ENCODE measurements at regions not wholly inside any gene's neighbourhood (a gene's known extent, or its start where the extent isn't known, plus 50 kb on each side); places are given as distances from the start of the nearest gene placed in this dataset.

GRCh38 chr22:49023879-49024774 lies 803.5 kb downstream of the BRD1 start:
- DNase-seq (ENCODE audit: extremely low read depth in 1 of 2, low read depth in 1 of 2): no peak

- no peak for DNase-seq (ENCODE audit: extremely low read depth in 1 of 2, low read depth in 1 of 2)
These were observed 804.4 kb downstream of the BRD1 start for GRCh38 chr22:49023161-49023878.

- no peak for DNase-seq (ENCODE audit: extremely low read depth in 1 of 2, low read depth in 1 of 2)
These were observed 804.9 kb downstream of the BRD1 start for GRCh38 chr22:49022816-49023160.

- DNase-seq (ENCODE audit: extremely low read depth in 1 of 2, low read depth in 1 of 2): no peak
These were observed 805.5 kb downstream of the BRD1 start for GRCh38 chr22:49021926-49022815.

GRCh38 chr22:49021131-49021925 lies 806.3 kb downstream of the BRD1 start:
- DNase-seq (ENCODE audit: extremely low read depth in 1 of 2, low read depth in 1 of 2): no peak

- no peak for DNase-seq (ENCODE audit: extremely low read depth in 1 of 2, low read depth in 1 of 2)
These were observed 807.6 kb downstream of the BRD1 start for GRCh38 chr22:49019737-49020713.

GRCh38 chr22:49018601-49019000 lies 809.1 kb downstream of the BRD1 start:
- no peak for DNase-seq (ENCODE audit: extremely low read depth in 1 of 2, low read depth in 1 of 2)

GRCh38 chr22:49017482-49018329 lies 810.0 kb downstream of the BRD1 start:
- DNase-seq (ENCODE audit: extremely low read depth in 1 of 2, low read depth in 1 of 2): no peak

- no peak for DNase-seq (ENCODE audit: extremely low read depth in 1 of 2, low read depth in 1 of 2)
These were observed 810.7 kb downstream of the BRD1 start for GRCh38 chr22:49016909-49017481.

GRCh38 chr22:49015993-49016908 lies 811.4 kb downstream of the BRD1 start:
- no peak for DNase-seq (ENCODE audit: extremely low read depth in 1 of 2, low read depth in 1 of 2)

DNA sequence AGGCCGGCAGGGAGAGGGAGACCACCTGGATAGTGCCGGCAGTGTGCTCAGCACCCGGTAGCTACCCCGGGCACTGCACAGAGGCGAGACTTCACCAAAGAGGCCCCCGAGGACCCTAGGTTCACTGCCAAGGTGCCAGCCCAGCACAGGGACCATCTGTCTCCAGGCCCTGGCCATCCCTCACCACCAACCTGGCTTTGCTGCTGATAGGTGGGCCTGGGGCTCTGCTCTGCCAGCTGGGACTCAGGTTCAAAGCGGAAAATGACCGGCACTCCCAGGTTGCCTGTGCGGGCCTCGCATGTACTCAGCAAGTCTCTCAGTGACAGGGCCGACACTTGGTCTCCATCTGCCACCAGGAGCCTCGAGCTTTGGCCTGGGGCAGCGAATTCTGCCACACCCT lies 812.2 kb downstream of the BRD1 start:
- no peak for DNase-seq (ENCODE audit: extremely low read depth in 1 of 2, low read depth in 1 of 2)

DNA sequence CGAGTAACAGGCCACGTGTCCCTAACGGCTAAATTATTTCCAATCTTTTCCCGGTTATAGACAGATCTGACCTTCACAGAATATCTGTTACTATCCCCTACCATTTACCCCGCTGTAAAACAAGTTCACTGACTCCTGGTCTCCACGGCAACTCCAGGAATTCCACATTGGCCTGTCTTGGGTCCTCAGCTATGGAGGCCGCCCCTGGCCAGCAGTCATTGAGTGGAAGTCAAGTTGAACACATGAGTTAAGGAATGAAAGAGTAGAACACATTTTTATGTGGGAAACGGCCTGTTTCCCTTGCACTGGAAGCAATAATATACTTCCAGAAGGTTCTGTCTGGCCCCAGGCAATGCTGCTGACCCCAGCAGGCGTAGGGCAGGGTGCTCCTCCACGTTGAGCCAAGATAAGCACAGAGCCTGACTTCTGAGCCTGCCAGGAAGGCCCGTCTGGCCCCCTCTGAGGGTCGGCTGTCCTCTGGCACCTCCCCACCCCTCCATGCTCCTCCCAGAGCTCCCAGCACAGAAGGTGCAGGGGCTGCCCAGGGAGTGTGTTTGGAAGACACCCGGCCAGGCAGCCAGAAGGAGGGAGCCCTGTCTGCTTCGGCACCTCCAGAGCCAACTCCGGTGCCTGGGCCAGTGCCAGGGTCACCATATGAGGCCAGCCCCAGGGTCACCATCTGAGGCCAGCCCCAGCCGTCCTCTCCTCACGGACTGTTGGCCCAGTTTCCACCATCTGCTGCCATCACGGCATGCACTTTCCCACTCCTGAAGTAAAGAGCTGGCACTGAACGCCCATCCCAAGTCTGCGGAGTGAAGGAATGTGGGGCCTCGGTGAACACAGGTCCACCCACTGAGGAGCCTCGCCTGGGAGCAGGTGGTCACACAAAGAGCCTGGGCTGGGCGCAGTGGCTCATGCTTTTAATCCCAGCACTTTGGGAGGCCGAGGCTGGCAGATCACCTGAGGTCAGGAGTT lies 813.2 kb downstream of the BRD1 start:
- DNase-seq (ENCODE audit: extremely low read depth in 1 of 2, low read depth in 1 of 2): no peak

DNA sequence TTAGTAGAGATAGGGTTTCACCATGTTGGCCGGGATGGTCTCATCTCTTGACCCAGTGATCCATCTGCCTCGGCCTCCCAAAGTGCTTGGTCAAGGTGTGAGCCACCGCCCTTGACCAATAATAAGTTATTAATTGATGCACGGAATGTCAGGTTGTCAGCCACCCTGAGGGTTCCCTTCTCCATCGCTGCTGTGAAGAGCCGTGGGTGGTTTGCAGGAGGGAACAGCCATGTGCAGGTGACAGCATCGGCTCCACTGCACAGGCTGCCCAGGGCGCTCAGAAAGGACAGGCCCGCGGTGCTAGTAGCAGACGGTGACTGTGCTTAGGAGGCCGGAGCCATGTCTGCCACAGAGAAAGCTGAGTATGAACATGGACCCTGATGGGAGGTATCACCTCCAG lies 814.0 kb downstream of the BRD1 start:
- DNase-seq (ENCODE audit: extremely low read depth in 1 of 2, low read depth in 1 of 2): no peak

DNA sequence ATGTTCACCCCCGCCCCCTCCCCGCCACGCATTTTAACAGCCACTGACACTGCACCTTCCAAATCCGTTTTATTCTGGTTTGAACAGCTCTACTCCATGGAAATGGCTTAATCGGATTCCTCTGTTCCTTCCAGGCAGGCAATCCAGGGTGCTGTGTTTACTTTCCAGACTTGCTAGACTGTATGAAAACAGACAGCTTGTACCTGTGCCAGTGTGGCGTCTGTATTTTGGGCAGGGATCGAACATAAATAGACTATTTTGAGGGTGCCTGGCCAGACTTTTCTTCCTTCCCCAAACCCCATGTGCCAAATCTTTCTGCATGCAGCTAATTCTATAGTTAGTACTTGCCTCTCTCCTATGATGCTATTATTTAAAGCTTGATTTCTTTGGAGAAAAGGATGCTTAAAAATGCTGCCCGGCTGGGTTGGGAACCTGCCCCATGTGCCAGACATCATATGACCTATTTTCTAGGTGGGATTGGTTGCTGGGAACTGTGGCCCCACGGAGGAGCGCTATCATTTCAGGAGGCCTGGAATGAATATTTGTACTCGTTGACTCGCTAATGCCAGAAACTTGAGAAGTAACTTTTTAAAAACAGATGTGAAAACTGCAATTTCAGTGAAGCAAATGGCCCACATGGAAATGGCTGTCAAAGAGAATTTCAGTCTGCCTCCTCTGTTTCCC lies 814.8 kb downstream of the BRD1 start:
- DNase-seq (ENCODE audit: extremely low read depth in 1 of 2, low read depth in 1 of 2): no peak
